Smooth muscle cell (in vitro differentiated cells): ENCODE measurements at regions not wholly inside any gene's neighbourhood (a gene's known extent, or its start where the extent isn't known, plus 50 kb on each side); places are given as distances from the start of the nearest gene placed in this dataset.

Experiments
- DNase-seq: peaks from one replicate; lab custom pipeline; 2025; ENCODE audit not compliant: unreplicated experiment; lab: John Stamatoyannopoulos, UW
- H2AFZ ChIP-seq: fragments of 200-600 bp; sonication (generic); 2 replicates; pipeline ENCODE4 v1.6.0; 2016; ENCODE audit warnings: antibody characterized with exemption, low read depth, mild to moderate bottlenecking
- H3F3A ChIP-seq: fragments of 200-600 bp; sonication (generic); 2 replicates; pipeline ENCODE4 v1.6.0; 2017; ENCODE audit warnings: antibody characterized with exemption, low read depth
- H3K27ac ChIP-seq: fragments of 200-600 bp; sonication (generic); 2 replicates; pipeline ENCODE4 v1.5.1; 2016; ENCODE audit warnings: low read depth, mild to moderate bottlenecking
- H3K27me3 ChIP-seq: fragments of 200-600 bp; sonication (generic); 2 replicates; pipeline ENCODE4 v1.6.1; 2016; ENCODE audit warnings: low read depth, mild to moderate bottlenecking
- H3K36me3 ChIP-seq: fragments of 200-600 bp; sonication (generic); 2 replicates; pipeline ENCODE4 v1.5.1; 2016; ENCODE audit warnings: low read depth
- H3K4me1 ChIP-seq: fragments of 200-600 bp; sonication (generic); 2 replicates; pipeline ENCODE4 v1.5.1; 2016; ENCODE audit warnings: low read depth
- H3K4me2 ChIP-seq: fragments of 200-600 bp; sonication (generic); 2 replicates; pipeline ENCODE4 v1.6.0; 2016; ENCODE audit warnings: mild to moderate bottlenecking
- H3K4me3 ChIP-seq: fragments of 200-600 bp; sonication (generic); 2 replicates; pipeline ENCODE4 v1.5.1; 2016; ENCODE audit warnings: mild to moderate bottlenecking
- H3K79me2 ChIP-seq: fragments of 200-600 bp; sonication (generic); 2 replicates; pipeline ENCODE4 v1.6.0; 2016; ENCODE audit warnings: low read depth, mild to moderate bottlenecking
- H3K9ac ChIP-seq: fragments of 200-600 bp; sonication (generic); 2 replicates; pipeline ENCODE4 v1.6.0; 2016; ENCODE audit warnings: low read depth
- H3K9me3 ChIP-seq: fragments of 200-600 bp; sonication (generic); replicated peaks from 2 replicates; pipeline ENCODE4 v1.5.1; 2016; ENCODE audit warnings: low read depth
- H4K20me1 ChIP-seq: fragments of 200-600 bp; sonication (generic); 2 replicates; pipeline ENCODE4 v1.6.0; 2016; ENCODE audit warnings: low read depth
- CTCF ChIP-seq: fragments of 200-600 bp; sonication (generic); IDR thresholded peaks from 2 replicates; pipeline ENCODE4 v1.5.1; 2017; ENCODE audit warnings: borderline replicate concordance, mild to moderate bottlenecking, antibody characterized with exemption; ENCODE audit not compliant: insufficient read depth, poor library complexity, severe bottlenecking
- WGBS: methylation state at CpG from one replicate; pipeline ENCODE4 v1.1.7; 2016; ENCODE audit warnings: low lambda C conversion rate; 5-methylcytosine and 5-hydroxymethylcytosine counted together

- Histone ChIP-seq H3K27me3 (peaks cover 15% of the 10 kb centered on the region), H3K27ac (no peak overlapping the region), H3K4me2 (no peak overlapping the region), H3K4me3 (no peak overlapping the region), H3K36me3 (no peaks in the 10 kb centered on the region), H3K4me1 (no peaks in the 10 kb centered on the region), H4K20me1 (no peaks in the 10 kb centered on the region), H3F3A (no peaks in the 10 kb centered on the region), H3K9me3 (no peaks in the 10 kb centered on the region), H3K9ac (no peak overlapping the region), H3K79me2 (no peaks in the 10 kb centered on the region), H2AFZ (no peak overlapping the region)
- 100% methylated on average over 3 of the region's 3 CpGs for WGBS
- DNase-seq: no peak
- no peak for TF ChIP-seq CTCF
These were observed 123.1 kb upstream of the VRK1 start for GRCh38 chr14:96674121-96674520.

- no peaks in the 10 kb centered on the region for H3K4me1 ChIP-seq
- no peak for DNase-seq
- TF ChIP-seq CTCF: no peak
- no peaks in the 10 kb centered on the region for H3K79me2 ChIP-seq
- H3K9ac ChIP-seq: no peak overlapping the region
- no peak overlapping the region for H3K4me2 ChIP-seq
- H3K27ac ChIP-seq: no peak overlapping the region
- H3K27me3 ChIP-seq: peaks cover 12% of the 10 kb centered on the region
- no peaks in the 10 kb centered on the region for H4K20me1 ChIP-seq
- H3K4me3 ChIP-seq: no peak overlapping the region
- H3K9me3 ChIP-seq: no peaks in the 10 kb centered on the region
- H2AFZ ChIP-seq: no peak overlapping the region
- no peaks in the 10 kb centered on the region for H3K36me3 ChIP-seq
- no peaks in the 10 kb centered on the region for H3F3A ChIP-seq
These were observed 121.0 kb upstream of the VRK1 start for GRCh38 chr14:96676166-96676565.

- H3K36me3 ChIP-seq: no peaks in the 10 kb centered on the region
- no peaks in the 10 kb centered on the region for H3F3A ChIP-seq
- TF ChIP-seq CTCF: no peak
- no peak overlapping the region for H2AFZ ChIP-seq
- DNase-seq: no peak
- peaks cover 12% of the 10 kb centered on the region for H3K27me3 ChIP-seq
- 83% methylated on average over 7 of the region's 7 CpGs for WGBS
- H3K4me1 ChIP-seq: no peaks in the 10 kb centered on the region
- no peaks in the 10 kb centered on the region for H3K79me2 ChIP-seq
- H3K4me2 ChIP-seq: no peak overlapping the region
- H3K9ac ChIP-seq: no peak overlapping the region
- H3K27ac ChIP-seq: no peak overlapping the region
- no peaks in the 10 kb centered on the region for H4K20me1 ChIP-seq
- H3K9me3 ChIP-seq: no peaks in the 10 kb centered on the region
- no peak overlapping the region for H3K4me3 ChIP-seq
These were observed 115.4 kb upstream of the VRK1 start for GRCh38 chr14:96681829-96682228.

- Histone ChIP-seq H3K4me2 (no peak overlapping the region), H3K36me3 (no peaks in the 10 kb centered on the region), H3K27me3 (peaks cover 12% of the 10 kb centered on the region), H3K9ac (no peak overlapping the region), H3K4me1 (no peaks in the 10 kb centered on the region), H4K20me1 (no peaks in the 10 kb centered on the region), H3K9me3 (no peaks in the 10 kb centered on the region), H3K27ac (no peak overlapping the region), H3F3A (no peaks in the 10 kb centered on the region), H2AFZ (no peak overlapping the region), H3K4me3 (no peak overlapping the region), H3K79me2 (no peaks in the 10 kb centered on the region)
- 76% methylated on average over 3 of the region's 3 CpGs for WGBS
- TF ChIP-seq CTCF: no peak
- no peak for DNase-seq
These were observed 114.8 kb upstream of the VRK1 start for GRCh38 chr14:96682401-96682800.
